GM23248 (cell line): ENCODE measurements at regions not wholly inside any gene's neighbourhood (a gene's known extent, or its start where the extent isn't known, plus 50 kb on each side); places are given as distances from the start of the nearest gene placed in this dataset.

Experiments used
- EZH2 ChIP-seq: fragments of 200-600 bp; sonication (generic); IDR thresholded peaks from 2 replicates; pipeline ENCODE4 v1.6.1; 2018; ENCODE audit warnings: antibody characterized with exemption, mild to moderate bottlenecking; ENCODE audit not compliant: insufficient read depth, poor library complexity, severe bottlenecking
- EZH2phosphoT487 ChIP-seq: fragments of 200-600 bp; sonication (generic); IDR thresholded peaks from 2 replicates; pipeline ENCODE4 v1.6.1; 2018; ENCODE audit warnings: antibody characterized with exemption, moderate library complexity, mild to moderate bottlenecking, low read depth; ENCODE audit not compliant: insufficient read depth

- TF ChIP-seq EZH2 (no peak), EZH2phosphoT487 (no peak)
Observed at GRCh38 chr7:92913849-92914248, 77.5 kb upstream of the CDK6 start.
